NCI-H1436 (cell line): ENCODE measurements at regions not wholly inside any gene's neighbourhood (a gene's known extent, or its start where the extent isn't known, plus 50 kb on each side); places are given as distances from the start of the nearest gene placed in this dataset.

Experiments used
- DNase-seq: peaks from one replicate; lab custom pipeline; 2025; lab: John Stamatoyannopoulos, UW

GRCh38 chr1:199161766-199162303 is 523.0 kb downstream of the PTPRC start:
- no peak for DNase-seq

GRCh38 chr1:199163267-199163666 is 524.4 kb downstream of the PTPRC start:
- no peak for DNase-seq

- no peak for DNase-seq
Observed at GRCh38 chr1:199163670-199164069, 524.8 kb downstream of the PTPRC start.

GRCh38 chr1:199167460-199167859 is 528.6 kb downstream of the PTPRC start:
- no peak for DNase-seq

GRCh38 chr1:199168888-199169585 is 530.2 kb downstream of the PTPRC start:
- DNase-seq = no peak

- no peak for DNase-seq
Observed at GRCh38 chr1:199170711-199171110, 531.9 kb downstream of the PTPRC start.

- no peak for DNase-seq
Observed at GRCh38 chr1:199172171-199173124, 533.6 kb downstream of the PTPRC start.

- no peak for DNase-seq
Observed at GRCh38 chr1:199173356-199173755, 534.5 kb downstream of the PTPRC start.

GRCh38 chr1:199174336-199174735 is 535.5 kb downstream of the PTPRC start:
- no peak for DNase-seq

GRCh38 chr1:199176713-199177112 is 537.9 kb downstream of the PTPRC start:
- DNase-seq = no peak

GRCh38 chr1:199177241-199177640 is 538.4 kb downstream of the PTPRC start:
- no peak for DNase-seq

- no peak for DNase-seq
Observed at GRCh38 chr1:199178646-199179045, 539.8 kb downstream of the PTPRC start.

GRCh38 chr1:199182186-199182843 is 543.5 kb downstream of the PTPRC start:
- DNase-seq = no peak

- no peak for DNase-seq
Observed at GRCh38 chr1:199184180-199184579, 545.3 kb downstream of the PTPRC start.

GRCh38 chr1:199194862-199195261 is 556.0 kb downstream of the PTPRC start:
- DNase-seq = no peak

GRCh38 chr1:199197695-199198094 is 558.9 kb downstream of the PTPRC start:
- no peak for DNase-seq

- no peak for DNase-seq
Observed at GRCh38 chr1:199202331-199202730, 563.5 kb downstream of the PTPRC start.

- DNase-seq = no peak
Observed at GRCh38 chr1:199204231-199204630, 565.4 kb downstream of the PTPRC start.

GRCh38 chr1:199205740-199206441 is 567.1 kb downstream of the PTPRC start:
- no peak for DNase-seq

GRCh38 chr1:199208847-199209246 is 570.0 kb downstream of the PTPRC start:
- DNase-seq = no peak

GRCh38 chr1:199218065-199218464 is 579.2 kb downstream of the PTPRC start:
- DNase-seq = no peak

- DNase-seq = no peak
Observed at GRCh38 chr1:199218533-199218932, 579.7 kb downstream of the PTPRC start.
